ENCODE measurements at regions not wholly inside any gene's neighbourhood (a gene's known extent, or its start where the extent isn't known, plus 50 kb on each side); places are given as distances from the start of the nearest gene placed in this dataset.

GRCh38 chr9:31320494-31320893 is 1063.9 kb upstream of the ACO1 start:
- no peak for TF ChIP-seq CTCF (conservative IDR thresholded peaks at IDR 0.05; ENCODE audit: low read length)
- no peak for TF ChIP-seq EZH2phosphoT487 (IDR thresholded peaks at IDR 0.05; ENCODE audit: borderline replicate concordance)

Measured in Loucy (cell line).